CD1c-positive myeloid dendritic cell (primary cell): ENCODE measurements at regions not wholly inside any gene's neighbourhood (a gene's known extent, or its start where the extent isn't known, plus 50 kb on each side); places are given as distances from the start of the nearest gene placed in this dataset.

Source experiments
- DNase-seq: peaks from one replicate; pipeline ENCODE4 v3.0.0-alpha.2; 2016; ENCODE audit errors: extremely low spot score

- no peak for DNase-seq
Observed at GRCh38 chr7:1321411-1322239, 89.0 kb downstream of the UNCX start.

- DNase-seq, result no peak
Observed at GRCh38 chr7:1322240-1323110, 89.8 kb downstream of the UNCX start.

GRCh38 chr7:1323178-1324027, 90.7 kb downstream of the UNCX start:
- no peak for DNase-seq

GRCh38 chr7:1324028-1324900, 91.6 kb downstream of the UNCX start:
- no peak for DNase-seq

GRCh38 chr7:1325246-1325645, 92.6 kb downstream of the UNCX start:
- DNase-seq, result no peak

- no peak for DNase-seq
Observed at GRCh38 chr7:1325646-1326510, 93.2 kb downstream of the UNCX start.

GRCh38 chr7:1326511-1326785, 93.8 kb downstream of the UNCX start:
- DNase-seq, result no peak

GRCh38 chr7:1329261-1329660, 96.6 kb downstream of the UNCX start:
- no peak for DNase-seq

- no peak for DNase-seq
Observed at GRCh38 chr7:1329966-1330800, 97.5 kb downstream of the UNCX start.

GRCh38 chr7:1330801-1331425, 98.2 kb downstream of the UNCX start:
- no peak for DNase-seq

- no peak for DNase-seq
Observed at GRCh38 chr7:1331561-1332467, 99.1 kb downstream of the UNCX start.

- no peak for DNase-seq
Observed at GRCh38 chr7:1336509-1336908, 103.8 kb downstream of the UNCX start.

GRCh38 chr7:1339611-1340010, 106.9 kb downstream of the UNCX start:
- DNase-seq, result no peak

- no peak for DNase-seq
Observed at GRCh38 chr7:1340031-1340430, 107.4 kb downstream of the UNCX start.

- no peak for DNase-seq
Observed at GRCh38 chr7:1340461-1341360, 108.0 kb downstream of the UNCX start.

- no peak for DNase-seq
Observed at GRCh38 chr7:1341361-1342089, 108.9 kb downstream of the UNCX start.
